Astrocyte (in vitro differentiated cells and primary cell): ENCODE measurements at regions not wholly inside any gene's neighbourhood (a gene's known extent, or its start where the extent isn't known, plus 50 kb on each side); places are given as distances from the start of the nearest gene placed in this dataset.
"Not testable (repeated sequence)": the region's sequence is repeated elsewhere in the genome, so short reads cannot be mapped to it uniquely, and the experiment has no call there.

ENCODE experiments used
- DNase-seq: peaks from one replicate; pipeline ENCODE4 v3.0.0-alpha.2; 2010; ENCODE audit warnings: low read depth
- FAIRE-seq: peaks from 2 replicates; lab custom pipeline; 2011; peaks lifted over from hg19 to GRCh38; lab: Jason Lieb, UNC
- H2AFZ ChIP-seq: 2 replicates; pipeline ENCODE4 v1.6.0; 2012; ENCODE audit warnings: low read depth, low read length, inconsistent platforms
- H3K27ac ChIP-seq: 2 replicates; pipeline ENCODE4 v1.5.1; 2011; ENCODE audit warnings: low read depth, low read length, inconsistent platforms
- H3K27me3 ChIP-seq: 2 replicates; pipeline ENCODE4 v1.6.0; 2011; ENCODE audit warnings: low read length, inconsistent platforms; ENCODE audit not compliant: insufficient read depth
- H3K36me3 ChIP-seq: 2 replicates; pipeline ENCODE4 v1.5.1; 2011; ENCODE audit warnings: low read length, inconsistent platforms; ENCODE audit not compliant: insufficient read depth
- H3K4me1 ChIP-seq: 2 replicates; pipeline ENCODE4 v1.5.1; 2011; ENCODE audit warnings: low read length, inconsistent platforms; ENCODE audit not compliant: insufficient read depth
- H3K4me2 ChIP-seq: 2 replicates; pipeline ENCODE4 v1.6.0; 2012; ENCODE audit warnings: low read length, inconsistent platforms
- H3K4me3 ChIP-seq: 2 replicates; pipeline ENCODE4 v1.5.1; 2011; ENCODE audit warnings: low read depth, mild to moderate bottlenecking, low read length, inconsistent platforms; ENCODE audit not compliant: insufficient read depth
- H3K79me2 ChIP-seq: 2 replicates; pipeline ENCODE4 v1.6.0; 2012; ENCODE audit warnings: mild to moderate bottlenecking, low read length, inconsistent platforms; ENCODE audit not compliant: insufficient read depth
- H3K9ac ChIP-seq: 2 replicates; pipeline ENCODE4 v1.6.0; 2012; ENCODE audit warnings: mild to moderate bottlenecking, low read length, inconsistent platforms
- H3K9me3 ChIP-seq: 2 replicates; pipeline ENCODE4 v1.5.1; 2012; ENCODE audit warnings: low read depth, mild to moderate bottlenecking, low read length, inconsistent platforms; ENCODE audit not compliant: insufficient read depth
- H4K20me1 ChIP-seq: 2 replicates; pipeline ENCODE4 v1.6.0; 2012; ENCODE audit warnings: low read length, inconsistent platforms; ENCODE audit not compliant: insufficient read depth
- H3K27ac Mint-ChIP-seq: one replicate; pipeline ENCODE4 v1.8.0; 2021; ENCODE audit warnings: mild to moderate bottlenecking, mixed read lengths; ENCODE audit not compliant: unreplicated experiment
- H3K27me3 Mint-ChIP-seq: one replicate; pipeline ENCODE4 v1.8.0; 2021; ENCODE audit warnings: low read depth, mixed read lengths; ENCODE audit not compliant: unreplicated experiment
- H3K36me3 Mint-ChIP-seq: one replicate; pipeline ENCODE4 v1.8.0; 2021; ENCODE audit warnings: low read depth, mixed read lengths; ENCODE audit not compliant: unreplicated experiment
- H3K4me1 Mint-ChIP-seq: one replicate; pipeline ENCODE4 v1.8.0; 2021; ENCODE audit warnings: low read depth, mixed read lengths; ENCODE audit not compliant: unreplicated experiment
- H3K4me3 Mint-ChIP-seq: one replicate; pipeline ENCODE4 v1.8.0; 2021; ENCODE audit warnings: mild to moderate bottlenecking, moderate library complexity, mixed read lengths; ENCODE audit not compliant: unreplicated experiment
- H3K9me3 Mint-ChIP-seq: one replicate; pipeline ENCODE4 v1.8.0; 2021; ENCODE audit warnings: mild to moderate bottlenecking, mixed read lengths; ENCODE audit not compliant: unreplicated experiment
- CTCF ChIP-seq: IDR thresholded peaks from 2 replicates; pipeline ENCODE4 v1.5.1; 2011; ENCODE audit warnings: low read depth, mild to moderate bottlenecking, inconsistent platforms, low read length, moderate library complexity; ENCODE audit not compliant: insufficient read depth
- EZH2 ChIP-seq: IDR thresholded peaks from 2 replicates; pipeline ENCODE4 v1.6.1; 2012; ENCODE audit warnings: mild to moderate bottlenecking, low read length, inconsistent platforms; ENCODE audit not compliant: insufficient read depth

DNA sequence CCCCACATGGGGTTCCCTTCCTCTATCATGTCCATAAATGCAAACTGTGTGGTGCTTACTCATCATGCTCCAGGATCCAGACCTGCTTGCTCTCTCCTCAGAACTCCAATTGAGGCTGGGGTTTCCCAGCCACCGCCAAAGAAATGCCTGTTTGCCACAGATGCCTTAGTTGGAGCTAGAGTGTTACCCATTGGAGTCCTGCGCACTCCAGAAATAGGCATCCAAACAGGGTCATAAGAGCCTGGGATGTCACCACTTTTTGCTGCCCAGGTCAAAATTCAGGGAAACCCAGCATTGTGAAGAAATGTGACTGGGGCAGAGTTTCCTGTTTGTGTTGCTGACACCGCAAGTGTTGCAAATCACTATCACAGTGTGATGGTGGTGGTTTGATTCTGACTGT, 60.7 kb upstream of the SPDL1 start:
- Histone ChIP-seq H3K27me3 (no peaks in the 10 kb centered on the region), H3K4me3 (no peak overlapping the region), H3K9me3 (no peaks in the 10 kb centered on the region), H3K4me1 (no peaks in the 10 kb centered on the region), H4K20me1 (no peaks in the 10 kb centered on the region), H2AFZ (no peak overlapping the region), H3K9ac (no peak overlapping the region), H3K79me2 (no peaks in the 10 kb centered on the region), H3K36me3 (no peaks in the 10 kb centered on the region), H3K4me2 (no peak overlapping the region), H3K27ac (no peak overlapping the region)
- H3K4me1 Mint-ChIP-seq, result no peaks in the 10 kb centered on the region
- H3K27ac Mint-ChIP-seq, result no peak overlapping the region
- H3K9me3 Mint-ChIP-seq, result peaks cover 7% of the 10 kb centered on the region
- H3K36me3 Mint-ChIP-seq, result no peaks in the 10 kb centered on the region
- H3K27me3 Mint-ChIP-seq, result peaks cover 8% of the 10 kb centered on the region
- H3K4me3 Mint-ChIP-seq, result no peak overlapping the region
- DNase-seq (no peak), FAIRE-seq (no peak)
- TF ChIP-seq CTCF, result no peak
- TF ChIP-seq EZH2, result no peak

DNA sequence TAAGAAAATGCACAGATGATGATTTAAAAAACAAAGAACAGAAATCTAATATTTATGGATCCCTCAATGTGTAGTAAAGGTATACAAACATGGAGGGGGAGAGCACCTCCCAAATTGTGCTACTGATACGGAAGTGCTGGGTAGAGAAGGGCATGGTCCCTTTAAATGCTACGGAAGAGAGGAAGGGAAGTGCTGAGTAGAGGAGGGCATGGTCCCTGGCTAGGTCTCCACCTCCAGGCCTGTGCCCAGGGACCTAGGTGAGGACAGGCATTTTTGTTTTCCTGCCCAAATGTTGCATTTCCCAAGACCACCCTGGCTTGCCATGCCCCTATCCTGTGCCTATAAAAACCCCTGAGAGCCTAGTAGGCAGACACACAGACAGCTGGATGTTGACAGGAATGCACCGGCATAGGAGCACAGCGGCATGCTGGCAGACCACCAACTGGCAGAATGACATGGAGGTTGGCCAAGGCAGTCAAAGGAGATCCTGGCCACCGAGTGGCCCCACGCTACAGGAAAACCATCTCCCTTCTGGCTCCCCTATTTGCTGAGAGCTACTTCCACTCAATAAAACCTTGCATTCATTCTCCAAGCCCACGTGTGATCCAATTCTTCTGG, 62.1 kb upstream of the SPDL1 start:
- H3K9ac ChIP-seq, result no peak overlapping the region
- H3K9me3 ChIP-seq, result no peaks in the 10 kb centered on the region
- Mint-ChIP-seq H3K4me1 (no peaks in the 10 kb centered on the region), H3K9me3 (peaks cover 11% of the 10 kb centered on the region), H3K27ac (no peak overlapping the region), H3K27me3 (peaks cover 4% of the 10 kb centered on the region), H3K36me3 (no peaks in the 10 kb centered on the region), H3K4me3 (no peak overlapping the region)
- TF ChIP-seq CTCF (no peak), EZH2 (no peak)
- H3K79me2 ChIP-seq, result no peaks in the 10 kb centered on the region
- H2AFZ ChIP-seq, result no peak overlapping the region
- no peak overlapping the region for H3K27ac ChIP-seq
- H3K4me1 ChIP-seq, result no peaks in the 10 kb centered on the region
- no peak for FAIRE-seq
- no peak overlapping the region for H3K4me2 ChIP-seq
- H4K20me1 ChIP-seq, result no peaks in the 10 kb centered on the region
- H3K4me3 ChIP-seq, result no peak overlapping the region
- no peaks in the 10 kb centered on the region for H3K27me3 ChIP-seq
- no peaks in the 10 kb centered on the region for H3K36me3 ChIP-seq
- peak; percentile 22 for DNase-seq

DNA sequence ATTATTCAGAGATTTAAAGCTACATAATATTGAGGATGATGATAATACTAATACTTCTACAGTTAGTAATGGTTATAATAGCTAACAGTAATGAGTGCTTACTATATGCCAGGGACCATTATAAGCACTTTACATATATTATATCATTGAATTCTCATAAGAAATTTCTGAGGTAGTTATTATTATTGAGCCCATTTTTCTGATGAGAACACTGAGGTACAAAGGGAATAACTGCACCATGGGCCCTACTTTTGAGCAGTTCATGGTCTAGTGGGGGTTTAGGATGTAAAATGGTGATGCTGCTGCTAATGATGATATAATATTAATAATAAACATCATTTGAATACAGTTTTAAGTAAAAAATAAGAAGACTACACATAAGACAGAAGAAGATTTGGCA, 64.2 kb upstream of the SPDL1 start:
- Mint-ChIP-seq H3K9me3 (peaks cover 11% of the 10 kb centered on the region), H3K27ac (no peak overlapping the region), H3K27me3 (peaks cover 5% of the 10 kb centered on the region), H3K36me3 (no peaks in the 10 kb centered on the region), H3K4me1 (no peaks in the 10 kb centered on the region), H3K4me3 (no peak overlapping the region)
- TF ChIP-seq CTCF, result no peak
- TF ChIP-seq EZH2, result no peak
- H3K27me3 ChIP-seq, result no peaks in the 10 kb centered on the region
- H3K4me3 ChIP-seq, result no peak overlapping the region
- H3K9me3 ChIP-seq, result no peaks in the 10 kb centered on the region
- no peak for FAIRE-seq
- no peak for DNase-seq
- no peaks in the 10 kb centered on the region for H3K79me2 ChIP-seq
- H4K20me1 ChIP-seq, result no peaks in the 10 kb centered on the region
- no peak overlapping the region for H2AFZ ChIP-seq
- H3K4me2 ChIP-seq, result no peak overlapping the region
- H3K4me1 ChIP-seq, result no peaks in the 10 kb centered on the region
- H3K36me3 ChIP-seq, result no peaks in the 10 kb centered on the region
- no peak overlapping the region for H3K27ac ChIP-seq
- H3K9ac ChIP-seq, result no peak overlapping the region

GRCh38 chr5:169518779-169519178, 64.8 kb upstream of the SPDL1 start:
- not testable (repeated sequence) for H3K4me2 ChIP-seq, H2AFZ ChIP-seq, H3K4me3 Mint-ChIP-seq, H3K9me3 ChIP-seq, H3K36me3 Mint-ChIP-seq, H3K4me3 ChIP-seq, DNase-seq, H3K27ac ChIP-seq, FAIRE-seq, H3K4me1 ChIP-seq, H4K20me1 ChIP-seq, H3K27me3 ChIP-seq, H3K9ac ChIP-seq, H3K27ac Mint-ChIP-seq, H3K79me2 ChIP-seq, H3K36me3 ChIP-seq, H3K27me3 Mint-ChIP-seq, H3K4me1 Mint-ChIP-seq
- peaks cover 11% of the 10 kb centered on the region for H3K9me3 Mint-ChIP-seq
